Loucy (cell line): ENCODE measurements at regions not wholly inside any gene's neighbourhood (a gene's known extent, or its start where the extent isn't known, plus 50 kb on each side); places are given as distances from the start of the nearest gene placed in this dataset.

ENCODE experiments used
- CTCF ChIP-seq: fragments of 200-600 bp; sonication (generic); conservative IDR thresholded peaks from 2 replicates; pipeline ENCODE4 v1.5.1; 2014; ENCODE audit warnings: mild to moderate bottlenecking, antibody characterized with exemption, low read length
- EZH2phosphoT487 ChIP-seq: fragments of 200-600 bp; IDR thresholded peaks from 2 replicates; pipeline ENCODE4 v1.6.1; 2018; ENCODE audit warnings: antibody characterized with exemption, mild to moderate bottlenecking, moderate library complexity, borderline replicate concordance

GRCh38 chr7:52928591-52928990 lies 106.8 kb upstream of the POM121L12 start:
- TF ChIP-seq CTCF: no peak
- TF ChIP-seq EZH2phosphoT487: no peak
